GM12891 (cell line): ENCODE measurements at regions not wholly inside any gene's neighbourhood (a gene's known extent, or its start where the extent isn't known, plus 50 kb on each side); places are given as distances from the start of the nearest gene placed in this dataset.

Experiments used
- PAX5 ChIP-seq: IDR thresholded peaks from 2 replicates; pipeline ENCODE4 v1.6.1; 2011; ENCODE audit warnings: low read length, moderate library complexity, mild to moderate bottlenecking; ENCODE audit not compliant: insufficient read depth, severe bottlenecking
- POLR2A ChIP-seq: IDR thresholded peaks from 2 replicates; pipeline ENCODE4 v1.6.1; 2011; ENCODE audit warnings: low read depth, low read length, control low read depth
- POLR2AphosphoS5 ChIP-seq: IDR thresholded peaks from 2 replicates; pipeline ENCODE4 v1.6.1; 2011; ENCODE audit warnings: low read depth, low read length, control low read depth

- no peak for TF ChIP-seq POLR2A
- TF ChIP-seq PAX5: no peak
- no peak for TF ChIP-seq POLR2AphosphoS5
These were observed 153.2 kb upstream of the CNTNAP4 start for GRCh38 chr16:76123966-76124365.
